PC-3 (cell line): ENCODE measurements at regions not wholly inside any gene's neighbourhood (a gene's known extent, or its start where the extent isn't known, plus 50 kb on each side); places are given as distances from the start of the nearest gene placed in this dataset.
"Not testable (repeated sequence)": the region's sequence is repeated elsewhere in the genome, so short reads cannot be mapped to it uniquely, and the experiment has no call there.

ENCODE experiments used
- ATAC-seq: fragments of 200-7000 bp; cut with Tn5 transposase; 2 replicates; pipeline ENCODE4 v1.9.1; 2020; ENCODE audit warnings: mild to moderate bottlenecking, moderate library complexity
- BruUV-seq: library from RNA; stranded (reverse); fragments of 400-500 nt; replicated peaks from 2 replicates; lab custom pipeline; 2021; lab: Mats Ljungman, UMichigan
- CTCF ChIA-PET: fragments of 300-600 bp; sonication (Branson Sonifier 250); formaldehyde crosslinking; loops from one replicate; lab custom pipeline; 2022; ENCODE audit warnings: antibody characterized with exemption; lab: Charles Lee
- POLR2A ChIA-PET: fragments of 300-600 bp; sonication (Branson Sonifier 250); formaldehyde crosslinking; loops from one replicate; lab custom pipeline; 2022; ENCODE audit warnings: antibody characterized with exemption; ENCODE audit not compliant: unreplicated experiment; lab: Charles Lee
- DNase-seq: peaks from one replicate; pipeline ENCODE4 v3.0.0-alpha.2; 2015
- H2AFZ ChIP-seq: fragments of 300-600 bp; sonication (generic); 2 replicates; pipeline ENCODE4 v1.6.0; 2016; ENCODE audit warnings: antibody characterized with exemption, low read length
- H3F3A ChIP-seq: fragments of 300-600 bp; sonication (generic); one replicate; pipeline ENCODE4 v1.6.0; 2017; ENCODE audit warnings: antibody characterized with exemption, low read length, control low read depth, mild to moderate bottlenecking; ENCODE audit not compliant: unreplicated experiment
- H3K27ac ChIP-seq: fragments of 300-600 bp; sonication (generic); 2 replicates; pipeline ENCODE4 v1.5.1; 2016; ENCODE audit warnings: mild to moderate bottlenecking, low read length
- H3K27me3 ChIP-seq: fragments of 300-600 bp; sonication (generic); 2 replicates; pipeline ENCODE4 v1.6.1; 2016; ENCODE audit warnings: low read length, mixed read lengths
- H3K36me3 ChIP-seq: fragments of 300-600 bp; sonication (generic); 2 replicates; pipeline ENCODE4 v1.6.1; 2016; ENCODE audit warnings: low read depth, mixed run types, low read length, mixed read lengths
- H3K4me1 ChIP-seq: fragments of 300-600 bp; sonication (generic); 2 replicates; pipeline ENCODE4 v1.5.1; 2016; ENCODE audit warnings: low read length; ENCODE audit not compliant: insufficient read depth
- H3K4me2 ChIP-seq: fragments of 300-600 bp; sonication (generic); 2 replicates; pipeline ENCODE4 v1.6.0; 2016; ENCODE audit warnings: low read length
- H3K4me3 ChIP-seq: fragments of 300-600 bp; sonication (generic); 2 replicates; pipeline ENCODE4 v1.5.1; 2016; ENCODE audit warnings: mild to moderate bottlenecking, low read length, mixed read lengths
- H3K79me2 ChIP-seq: fragments of 300-600 bp; sonication (generic); 2 replicates; pipeline ENCODE4 v1.6.1; 2017; ENCODE audit warnings: low read length, mixed read lengths
- H3K9ac ChIP-seq: fragments of 300-600 bp; sonication (generic); 2 replicates; pipeline ENCODE4 v1.6.0; 2016; ENCODE audit warnings: mild to moderate bottlenecking, low read length
- H3K9me2 ChIP-seq: fragments of 300-600 bp; sonication (generic); replicated peaks from 2 replicates; pipeline ENCODE4 v1.6.1; 2016; ENCODE audit warnings: mixed run types, low read length, mixed read lengths
- H3K9me3 ChIP-seq: fragments of 300-600 bp; sonication (generic); 2 replicates; pipeline ENCODE4 v1.6.1; 2016; ENCODE audit warnings: low read length, mixed read lengths
- H4K20me1 ChIP-seq: fragments of 300-600 bp; sonication (generic); 2 replicates; pipeline ENCODE4 v1.6.1; 2016; ENCODE audit warnings: low read length, mixed read lengths
- EZH2 ChIP-seq: fragments of 300-600 bp; sonication (generic); IDR thresholded peaks from one replicate; pipeline ENCODE4 v1.6.1; 2017; ENCODE audit warnings: antibody characterized with exemption, mild to moderate bottlenecking, low read length; ENCODE audit not compliant: unreplicated experiment
- EZH2phosphoT487 ChIP-seq: fragments of 300-600 bp; sonication (generic); IDR thresholded peaks from 2 replicates; pipeline ENCODE4 v1.6.1; 2018; ENCODE audit warnings: mild to moderate bottlenecking, antibody characterized with exemption, low read length, borderline replicate concordance
- intact Hi-C: fragments of 100-400 bp; cut with micrococcal nuclease; formaldehyde crosslinking; loops from 2 replicates; pipeline ENCODE4 v1.9.0; 2023
- TF ChIP-seq, protein P1 (sequence below): fragments of 300-600 bp; sonication (generic); conservative IDR thresholded peaks from 2 replicates; pipeline ENCODE4 v1.5.1; 2017; ENCODE audit warnings: antibody characterized with exemption, low read depth, mild to moderate bottlenecking, low read length

DNA sequence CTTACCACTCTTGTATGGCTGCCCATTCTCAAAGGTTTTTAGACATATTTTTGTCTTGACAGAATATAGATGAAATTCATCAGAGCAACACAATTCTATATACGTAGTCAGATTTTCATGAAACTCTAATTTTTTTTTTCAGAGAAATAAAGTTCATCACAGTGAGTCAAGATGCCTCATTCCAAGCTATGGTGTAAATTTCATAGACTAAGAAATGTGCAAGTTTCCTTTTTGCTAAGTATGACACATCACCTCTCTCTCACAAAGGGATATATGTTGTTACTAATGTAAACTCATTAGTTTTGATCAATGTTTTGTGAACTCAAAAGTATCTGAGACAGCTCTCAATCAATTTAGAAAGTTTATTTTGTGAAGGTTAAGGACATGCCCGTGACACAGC is 60.4 kb upstream of the ATXN3L start:
- Histone ChIP-seq H3K27me3 (no peaks in the 10 kb centered on the region), H3K4me2 (no peak overlapping the region), H3K9me3 (no peaks in the 10 kb centered on the region), H3K4me3 (no peak overlapping the region), H3K9me2 (no peaks in the 10 kb centered on the region), H3F3A (no peaks in the 10 kb centered on the region), H4K20me1 (no peaks in the 10 kb centered on the region), H3K9ac (no peak overlapping the region), H3K27ac (no peak overlapping the region), H3K79me2 (no peaks in the 10 kb centered on the region), H3K4me1 (peaks cover 18% of the 10 kb centered on the region), H2AFZ (no peak overlapping the region), H3K36me3 (no peaks in the 10 kb centered on the region)
- CTCF ChIA-PET = no interaction called here
- ATAC-seq (peak; percentile 49; the same call in 1 of the 2 replicates), DNase-seq (peak; percentile 48)
- intact Hi-C loops = no loop called here
- TF ChIP-seq EZH2phosphoT487 (no peak), EZH2 (no peak)
- TF ChIP-seq, protein P1, sequence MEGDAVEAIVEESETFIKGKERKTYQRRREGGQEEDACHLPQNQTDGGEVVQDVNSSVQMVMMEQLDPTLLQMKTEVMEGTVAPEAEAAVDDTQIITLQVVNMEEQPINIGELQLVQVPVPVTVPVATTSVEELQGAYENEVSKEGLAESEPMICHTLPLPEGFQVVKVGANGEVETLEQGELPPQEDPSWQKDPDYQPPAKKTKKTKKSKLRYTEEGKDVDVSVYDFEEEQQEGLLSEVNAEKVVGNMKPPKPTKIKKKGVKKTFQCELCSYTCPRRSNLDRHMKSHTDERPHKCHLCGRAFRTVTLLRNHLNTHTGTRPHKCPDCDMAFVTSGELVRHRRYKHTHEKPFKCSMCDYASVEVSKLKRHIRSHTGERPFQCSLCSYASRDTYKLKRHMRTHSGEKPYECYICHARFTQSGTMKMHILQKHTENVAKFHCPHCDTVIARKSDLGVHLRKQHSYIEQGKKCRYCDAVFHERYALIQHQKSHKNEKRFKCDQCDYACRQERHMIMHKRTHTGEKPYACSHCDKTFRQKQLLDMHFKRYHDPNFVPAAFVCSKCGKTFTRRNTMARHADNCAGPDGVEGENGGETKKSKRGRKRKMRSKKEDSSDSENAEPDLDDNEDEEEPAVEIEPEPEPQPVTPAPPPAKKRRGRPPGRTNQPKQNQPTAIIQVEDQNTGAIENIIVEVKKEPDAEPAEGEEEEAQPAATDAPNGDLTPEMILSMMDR = no peak
- no TSS peak for BruUV-seq
- POLR2A ChIA-PET = interaction anchor here (0.7 kb wide), 1 partner anchor 1293 kb away, joined by 6 read pairs; no protein-coding TSS in a partner anchor

DNA sequence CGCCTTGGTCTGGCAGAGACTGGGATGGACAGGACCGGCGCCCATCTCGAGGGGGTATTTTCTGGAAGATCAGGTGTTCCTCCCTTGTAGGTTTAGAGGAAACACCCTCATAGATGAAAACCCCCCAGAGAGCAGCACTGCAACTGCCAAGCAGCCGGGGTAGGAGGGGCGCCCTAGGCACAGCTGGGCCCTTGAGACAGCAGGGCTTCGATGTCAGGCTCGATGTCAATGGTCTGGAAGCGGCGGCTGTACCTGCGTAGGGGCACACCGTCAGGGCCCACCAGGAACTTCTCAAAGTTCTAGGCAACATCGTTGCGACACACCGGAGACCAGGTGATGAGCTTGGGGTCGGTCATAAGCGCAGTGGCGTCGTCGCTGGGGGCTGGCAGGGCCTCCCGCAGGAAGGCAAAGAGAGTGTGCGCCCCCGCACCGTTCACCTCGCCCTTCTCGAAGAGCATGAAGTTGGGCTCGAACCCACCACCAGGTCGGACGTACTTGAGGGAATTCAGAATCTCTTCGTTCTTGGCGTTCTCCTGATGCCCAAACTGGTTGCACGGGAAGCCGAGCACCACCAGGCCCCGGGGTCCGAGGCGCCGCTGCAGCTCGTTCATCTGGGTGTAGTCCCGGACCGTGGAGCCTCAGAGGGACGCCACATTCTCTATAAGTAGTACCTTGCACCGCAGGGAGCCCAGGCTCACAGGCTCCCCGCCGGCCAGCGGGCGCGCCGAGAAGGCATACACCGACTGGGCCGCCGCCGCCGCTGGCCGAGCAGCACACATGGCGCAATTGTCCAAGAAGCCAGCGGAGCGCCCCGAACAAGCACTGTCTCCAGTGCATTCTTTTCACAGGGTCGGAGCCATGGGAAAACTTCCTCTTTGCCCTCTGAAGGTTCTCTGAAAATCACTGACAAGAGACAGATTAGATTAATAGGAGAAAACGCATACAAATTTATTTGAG is 59.0 kb upstream of the ATXN3L start:
- H3K79me2 ChIP-seq, CTCF ChIA-PET, H3K27me3 ChIP-seq, intact Hi-C loops, H3K9me2 ChIP-seq, H3K27ac ChIP-seq, H3K4me3 ChIP-seq, POLR2A ChIA-PET, H4K20me1 ChIP-seq, H3K9ac ChIP-seq, H3K9me3 ChIP-seq, H3K36me3 ChIP-seq, BruUV-seq, H3F3A ChIP-seq, DNase-seq, H3K4me2 ChIP-seq, H2AFZ ChIP-seq: not testable (repeated sequence)
- peaks cover 18% of the 10 kb centered on the region for H3K4me1 ChIP-seq
- ATAC-seq = peak; percentile 51

DNA sequence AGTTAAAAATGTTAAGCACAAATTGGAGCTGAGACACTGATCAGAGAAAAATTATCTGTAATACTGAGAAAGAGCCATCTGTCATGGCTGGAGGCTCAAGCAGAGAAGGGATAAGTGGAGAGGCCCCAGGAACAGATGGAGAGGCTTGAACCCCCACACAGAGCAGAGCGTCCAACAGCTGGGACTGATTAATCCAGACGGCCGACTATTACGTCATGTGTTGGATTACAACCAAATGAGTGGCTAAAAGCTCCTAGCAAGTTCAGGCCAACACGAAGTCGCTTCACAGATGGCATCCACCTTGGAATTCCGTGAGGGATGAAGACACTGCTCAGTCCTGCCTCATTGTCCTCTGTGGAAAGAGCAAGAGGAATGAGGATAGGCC is 57.7 kb upstream of the ATXN3L start:
- Histone ChIP-seq H3K27me3 (no peaks in the 10 kb centered on the region), H3K9me2 (no peaks in the 10 kb centered on the region), H3K9ac (no peak overlapping the region), H3K27ac (peak overlapping the region; percentile 74), H3K4me3 (no peak overlapping the region), H3K4me1 (peaks cover 18% of the 10 kb centered on the region), H3K9me3 (no peaks in the 10 kb centered on the region), H3F3A (no peaks in the 10 kb centered on the region), H2AFZ (no peak overlapping the region), H4K20me1 (no peaks in the 10 kb centered on the region), H3K36me3 (no peaks in the 10 kb centered on the region), H3K4me2 (no peak overlapping the region), H3K79me2 (no peaks in the 10 kb centered on the region)
- intact Hi-C loops = no loop called here
- ATAC-seq = no peak
- ChIA-PET POLR2A (no interaction called here), CTCF (no interaction called here)
- no TSS peak for BruUV-seq
- no peak for DNase-seq
- TF ChIP-seq EZH2 = no peak
- no peak for TF ChIP-seq EZH2phosphoT487
